ENCODE measurements at regions not wholly inside any gene's neighbourhood (a gene's known extent, or its start where the extent isn't known, plus 50 kb on each side); places are given as distances from the start of the nearest gene placed in this dataset.

DNA sequence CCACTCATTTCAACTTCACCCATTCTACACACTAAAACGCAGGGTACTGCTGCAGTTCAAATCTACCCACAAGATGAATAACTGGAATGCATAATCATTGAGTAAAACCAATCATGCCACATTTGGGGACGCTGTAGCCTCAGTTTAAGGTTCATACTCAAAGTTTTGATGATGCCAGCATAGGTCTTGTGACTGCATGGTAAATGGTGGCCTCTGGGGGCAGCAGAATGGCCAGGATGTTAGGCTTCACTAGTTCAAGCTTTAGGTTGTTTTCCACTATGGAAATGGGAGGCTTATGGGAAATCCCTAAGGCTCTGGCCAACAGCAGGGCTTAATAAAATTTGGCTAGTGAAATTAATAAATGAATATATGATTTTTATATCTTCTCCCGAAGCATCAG lies 104.3 kb upstream of the TSC22D2 start:
- peaks cover 46% of the 10 kb centered on the region for H3K27me3 Mint-ChIP-seq
- no peak overlapping the region for H3K4me3 Mint-ChIP-seq
- no peak overlapping the region for H3K9ac ChIP-seq (ENCODE audit: low read length)
- H3K4me3 ChIP-seq (ENCODE audit: control extremely low read depth in 1 of 5, extremely low read depth in 1 of 5, insufficient read depth in 1 of 5, low read depth in 2 of 5, low read length in 4 of 5): no peak overlapping the region
- H3K27ac Mint-ChIP-seq: no peak overlapping the region
- TF ChIP-seq CTCF (IDR thresholded peaks at IDR 0.05) (no peak), EZH2 (IDR thresholded peaks at IDR 0.05; ENCODE audit: borderline replicate concordance, insufficient read depth, low read depth, low read length, poor library complexity, severe bottlenecking) (no peak)
- no peak overlapping the region for H3K27ac ChIP-seq (ENCODE audit: low read length in 2 of 2)
- no peaks in the 10 kb centered on the region for H3K36me3 ChIP-seq (replicated peaks in 1 of 2; ENCODE audit: control extremely low read depth in 1 of 2, control insufficient read depth in 1 of 2, extremely low read depth in 1 of 2, insufficient read depth in 2 of 2, low read length in 1 of 2)
- POLR2A ChIA-PET: no interaction called here
- H3K4me2 ChIP-seq (replicated peaks; ENCODE audit: low read depth, low read length, poor library complexity, severe bottlenecking): no peak overlapping the region
- H2AFZ ChIP-seq (ENCODE audit: insufficient read depth, low read depth, low read length, poor library complexity, severe bottlenecking): no peak overlapping the region
- CTCF ChIA-PET: interaction anchor here (1.5 to 1.6 kb wide), 2 partner anchors 17 to 192 kb away, joined by 5 to 6 read pairs; no protein-coding TSS in a partner anchor
- no peak for ATAC-seq (ENCODE audit: low read depth)
- no peaks in the 10 kb centered on the region for H3K4me1 Mint-ChIP-seq
- H3K9me3 Mint-ChIP-seq (ENCODE audit: insufficient read depth): no peaks in the 10 kb centered on the region
- peaks cover 0 to 10% (median 1%) of the 10 kb centered on the region in 4 experiments for H3K27me3 ChIP-seq (replicated peaks in 1 of 4; ENCODE audit: control extremely low read depth in 1 of 4, control insufficient read depth in 3 of 4, insufficient read depth in 4 of 4, low read length in 3 of 4)
- H3K9me3 ChIP-seq (ENCODE audit: control extremely low read depth in 1 of 3, control insufficient read depth in 2 of 3, insufficient read depth in 1 of 3, low read length in 2 of 3): no peaks in the 10 kb centered on the region
- DNase-seq: no peak
- no peaks in the 10 kb centered on the region for H3K4me1 ChIP-seq (ENCODE audit: control insufficient read depth in 2 of 2, insufficient read depth in 2 of 2, low read length in 2 of 2)
- H3K79me2 ChIP-seq (ENCODE audit: control insufficient read depth, insufficient read depth, low read length): no peaks in the 10 kb centered on the region
- 86% methylated on average over 2 of the region's 3 CpGs for WGBS (ENCODE audit: insufficient coverage)
- H4K20me1 ChIP-seq (ENCODE audit: control insufficient read depth, insufficient read depth, low read length, poor library complexity, severe bottlenecking): no peaks in the 10 kb centered on the region
- intact Hi-C loops (cut with micrococcal nuclease): no loop called here

DNA sequence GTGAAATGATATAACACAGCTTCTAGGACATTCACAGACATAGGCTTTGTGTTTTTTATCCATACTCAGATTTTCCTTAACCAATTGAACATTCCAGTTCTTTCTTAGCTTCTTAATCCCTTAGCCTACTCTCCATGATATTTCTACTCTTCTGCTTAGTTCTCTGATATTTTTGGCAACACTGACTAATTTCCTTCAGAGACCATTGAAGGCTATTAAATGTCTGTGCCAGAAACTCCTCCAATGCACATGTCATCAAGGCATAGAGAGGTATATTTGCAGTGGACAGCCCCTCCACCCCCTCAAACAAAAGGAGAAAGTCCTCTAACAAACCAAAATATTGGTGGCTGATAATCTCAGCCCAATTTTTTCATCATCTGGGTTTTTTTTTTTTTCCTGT lies 105.9 kb upstream of the TSC22D2 start:
- ChIA-PET CTCF (interaction anchor here (1.1 kb wide), 3 partner anchors 21 to 193 kb away, joined by 3 to 6 read pairs (median 4); no protein-coding TSS in a partner anchor), POLR2A (no interaction called here)
- Mint-ChIP-seq H3K4me3 (no peak overlapping the region), H3K27me3 (peaks cover 36% of the 10 kb centered on the region), H3K9me3 (ENCODE audit: insufficient read depth) (no peaks in the 10 kb centered on the region), H3K4me1 (no peaks in the 10 kb centered on the region), H3K27ac (no peak overlapping the region)
- peaks cover 0 to 3% (median 0%) of the 10 kb centered on the region in 4 experiments for H3K27me3 ChIP-seq (replicated peaks in 1 of 4; ENCODE audit: control extremely low read depth in 1 of 4, control insufficient read depth in 3 of 4, insufficient read depth in 4 of 4, low read length in 3 of 4)
- no peak overlapping the region for H3K4me2 ChIP-seq (replicated peaks; ENCODE audit: low read depth, low read length, poor library complexity, severe bottlenecking)
- H3K27ac ChIP-seq (ENCODE audit: low read length in 2 of 2): no peak overlapping the region
- no peak overlapping the region for H3K4me3 ChIP-seq (ENCODE audit: control extremely low read depth in 1 of 5, extremely low read depth in 1 of 5, insufficient read depth in 1 of 5, low read depth in 2 of 5, low read length in 4 of 5)
- no peaks in the 10 kb centered on the region for H3K36me3 ChIP-seq (replicated peaks in 1 of 2; ENCODE audit: control extremely low read depth in 1 of 2, control insufficient read depth in 1 of 2, extremely low read depth in 1 of 2, insufficient read depth in 2 of 2, low read length in 1 of 2)
- no peak for ATAC-seq (ENCODE audit: low read depth)
- no peak for TF ChIP-seq CTCF (IDR thresholded peaks at IDR 0.05)
- no peak overlapping the region for H2AFZ ChIP-seq (ENCODE audit: insufficient read depth, low read depth, low read length, poor library complexity, severe bottlenecking)
- no peaks in the 10 kb centered on the region for H3K9me3 ChIP-seq (ENCODE audit: control extremely low read depth in 1 of 3, control insufficient read depth in 2 of 3, insufficient read depth in 1 of 3, low read length in 2 of 3)
- no peaks in the 10 kb centered on the region for H3K79me2 ChIP-seq (ENCODE audit: control insufficient read depth, insufficient read depth, low read length)
- no peaks in the 10 kb centered on the region for H3K4me1 ChIP-seq (ENCODE audit: control insufficient read depth in 2 of 2, insufficient read depth in 2 of 2, low read length in 2 of 2)
- intact Hi-C loops (cut with micrococcal nuclease): no loop called here
- H3K9ac ChIP-seq (ENCODE audit: low read length): no peak overlapping the region
- no peak for DNase-seq
- H4K20me1 ChIP-seq (ENCODE audit: control insufficient read depth, insufficient read depth, low read length, poor library complexity, severe bottlenecking): no peaks in the 10 kb centered on the region
